Osteocyte (in vitro differentiated cells): ENCODE measurements at regions not wholly inside any gene's neighbourhood (a gene's known extent, or its start where the extent isn't known, plus 50 kb on each side); places are given as distances from the start of the nearest gene placed in this dataset.

Experiments used
- DNase-seq: peaks from one replicate; pipeline ENCODE4 v3.0.0; 2021; ENCODE audit warnings: mixed read lengths; ENCODE audit not compliant: unreplicated experiment; ENCODE audit errors: extremely low spot score
- H3K27ac Mint-ChIP-seq: one replicate; pipeline ENCODE4 v1.8.0; 2021; ENCODE audit warnings: mild to moderate bottlenecking, mixed read lengths; ENCODE audit not compliant: unreplicated experiment
- H3K27me3 Mint-ChIP-seq: one replicate; pipeline ENCODE4 v1.8.0; 2021; ENCODE audit warnings: mixed read lengths; ENCODE audit not compliant: unreplicated experiment
- H3K36me3 Mint-ChIP-seq: one replicate; pipeline ENCODE4 v1.8.0; 2021; ENCODE audit warnings: mixed read lengths; ENCODE audit not compliant: unreplicated experiment
- H3K4me1 Mint-ChIP-seq: one replicate; pipeline ENCODE4 v1.8.0; 2021; ENCODE audit warnings: mixed read lengths; ENCODE audit not compliant: unreplicated experiment
- H3K4me3 Mint-ChIP-seq: one replicate; pipeline ENCODE4 v1.8.0; 2021; ENCODE audit warnings: mild to moderate bottlenecking, moderate library complexity, mixed read lengths; ENCODE audit not compliant: unreplicated experiment
- H3K9me3 Mint-ChIP-seq: one replicate; pipeline ENCODE4 v1.8.0; 2021; ENCODE audit warnings: mixed read lengths; ENCODE audit not compliant: unreplicated experiment
- TF ChIP-seq, protein P1 (sequence below): fragments of 200-600 bp; sonication (generic); IDR thresholded peaks from 2 replicates; pipeline ENCODE4 v1.5.0; 2021; ENCODE audit warnings: antibody characterized with exemption, mild to moderate bottlenecking, moderate library complexity

DNA sequence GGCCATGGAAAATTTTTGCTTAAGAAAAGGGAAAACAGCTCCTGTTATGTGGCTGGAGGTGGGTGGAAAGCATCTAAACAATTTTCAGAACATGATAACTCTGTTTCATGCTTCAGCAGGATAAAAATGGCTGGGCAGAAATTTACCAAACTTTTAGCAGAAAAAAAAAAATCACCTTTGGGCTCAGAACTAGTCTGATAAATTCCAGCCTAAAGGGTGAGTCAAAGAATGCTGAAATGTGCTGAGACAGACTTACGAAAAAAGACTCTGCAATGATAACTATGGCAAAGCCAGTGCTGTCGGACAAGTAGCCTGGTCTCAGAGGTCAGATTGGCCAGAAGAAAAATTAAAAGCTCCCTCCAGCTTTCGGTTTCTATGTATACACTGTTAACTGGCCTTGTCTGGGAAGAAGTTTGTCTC, 123.6 kb downstream of the LRATD1 start:
- H3K27me3 Mint-ChIP-seq: no peaks in the 10 kb centered on the region
- no peaks in the 10 kb centered on the region for H3K36me3 Mint-ChIP-seq
- no peak overlapping the region for H3K27ac Mint-ChIP-seq
- no peak for DNase-seq
- no peak overlapping the region for H3K4me3 Mint-ChIP-seq
- H3K9me3 Mint-ChIP-seq: peaks cover 13% of the 10 kb centered on the region
- H3K4me1 Mint-ChIP-seq: no peaks in the 10 kb centered on the region
- TF ChIP-seq, protein P1, sequence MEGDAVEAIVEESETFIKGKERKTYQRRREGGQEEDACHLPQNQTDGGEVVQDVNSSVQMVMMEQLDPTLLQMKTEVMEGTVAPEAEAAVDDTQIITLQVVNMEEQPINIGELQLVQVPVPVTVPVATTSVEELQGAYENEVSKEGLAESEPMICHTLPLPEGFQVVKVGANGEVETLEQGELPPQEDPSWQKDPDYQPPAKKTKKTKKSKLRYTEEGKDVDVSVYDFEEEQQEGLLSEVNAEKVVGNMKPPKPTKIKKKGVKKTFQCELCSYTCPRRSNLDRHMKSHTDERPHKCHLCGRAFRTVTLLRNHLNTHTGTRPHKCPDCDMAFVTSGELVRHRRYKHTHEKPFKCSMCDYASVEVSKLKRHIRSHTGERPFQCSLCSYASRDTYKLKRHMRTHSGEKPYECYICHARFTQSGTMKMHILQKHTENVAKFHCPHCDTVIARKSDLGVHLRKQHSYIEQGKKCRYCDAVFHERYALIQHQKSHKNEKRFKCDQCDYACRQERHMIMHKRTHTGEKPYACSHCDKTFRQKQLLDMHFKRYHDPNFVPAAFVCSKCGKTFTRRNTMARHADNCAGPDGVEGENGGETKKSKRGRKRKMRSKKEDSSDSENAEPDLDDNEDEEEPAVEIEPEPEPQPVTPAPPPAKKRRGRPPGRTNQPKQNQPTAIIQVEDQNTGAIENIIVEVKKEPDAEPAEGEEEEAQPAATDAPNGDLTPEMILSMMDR: no peak

DNA sequence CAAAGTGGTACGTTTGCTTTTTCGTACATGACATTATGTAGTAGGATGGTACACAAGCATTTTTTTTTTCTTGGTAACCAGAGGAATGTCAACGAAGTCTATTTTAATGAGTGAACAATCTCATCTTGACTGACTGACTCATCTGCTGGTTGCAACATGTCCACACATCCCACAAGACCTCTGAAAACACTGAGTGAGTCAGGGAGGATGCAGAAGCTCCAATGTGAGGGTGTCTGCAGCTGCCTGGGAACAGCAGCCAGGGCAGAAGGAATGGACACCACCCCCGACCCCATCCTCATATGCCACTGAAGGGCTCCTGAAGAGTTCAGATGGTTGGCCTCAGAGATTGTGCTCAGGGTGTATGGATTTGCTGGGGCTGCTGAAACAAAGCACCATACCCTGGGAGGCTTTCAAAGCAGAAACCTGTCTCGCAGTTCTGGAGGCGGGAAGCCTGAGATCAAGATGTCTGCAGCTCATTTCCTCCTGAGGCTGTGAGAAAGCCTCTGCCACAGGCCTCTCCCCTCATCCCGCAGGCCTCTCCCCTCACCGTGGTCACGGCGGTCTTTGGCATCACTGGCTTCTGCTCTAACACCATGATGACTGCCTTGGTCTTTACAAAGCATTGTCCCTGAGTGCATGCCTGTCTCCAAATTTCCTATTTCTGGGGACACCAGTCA, 124.6 kb downstream of the LRATD1 start:
- no peaks in the 10 kb centered on the region for H3K4me1 Mint-ChIP-seq
- H3K4me3 Mint-ChIP-seq: no peak overlapping the region
- peaks cover 13% of the 10 kb centered on the region for H3K9me3 Mint-ChIP-seq
- no peaks in the 10 kb centered on the region for H3K27me3 Mint-ChIP-seq
- TF ChIP-seq, protein P1: no peak
- H3K27ac Mint-ChIP-seq: no peak overlapping the region
- no peak for DNase-seq
- no peaks in the 10 kb centered on the region for H3K36me3 Mint-ChIP-seq

DNA sequence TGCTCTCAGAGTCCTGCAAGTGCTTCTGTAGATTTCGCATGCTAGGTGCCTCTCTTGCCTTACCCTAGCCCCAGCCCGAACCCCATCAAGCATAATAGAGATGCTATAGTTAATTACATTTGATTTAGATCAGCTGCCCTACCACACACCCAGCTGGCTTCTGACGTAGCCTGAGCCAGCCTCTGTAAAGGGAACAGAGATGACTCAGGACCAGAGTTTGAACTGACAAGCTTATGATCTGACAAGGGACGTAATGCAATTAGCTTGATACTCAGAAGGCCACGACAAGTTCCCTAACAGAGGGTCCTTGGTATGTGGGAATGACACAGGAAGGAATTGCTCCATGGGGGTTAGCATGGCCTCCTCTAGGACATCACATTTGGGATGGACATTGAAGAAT, 126.6 kb downstream of the LRATD1 start:
- no peak overlapping the region for H3K27ac Mint-ChIP-seq
- H3K9me3 Mint-ChIP-seq: peaks cover 7% of the 10 kb centered on the region
- no peaks in the 10 kb centered on the region for H3K27me3 Mint-ChIP-seq
- no peak overlapping the region for H3K4me3 Mint-ChIP-seq
- TF ChIP-seq, protein P1: no peak
- DNase-seq: no peak
- H3K36me3 Mint-ChIP-seq: no peaks in the 10 kb centered on the region
- H3K4me1 Mint-ChIP-seq: no peaks in the 10 kb centered on the region

DNA sequence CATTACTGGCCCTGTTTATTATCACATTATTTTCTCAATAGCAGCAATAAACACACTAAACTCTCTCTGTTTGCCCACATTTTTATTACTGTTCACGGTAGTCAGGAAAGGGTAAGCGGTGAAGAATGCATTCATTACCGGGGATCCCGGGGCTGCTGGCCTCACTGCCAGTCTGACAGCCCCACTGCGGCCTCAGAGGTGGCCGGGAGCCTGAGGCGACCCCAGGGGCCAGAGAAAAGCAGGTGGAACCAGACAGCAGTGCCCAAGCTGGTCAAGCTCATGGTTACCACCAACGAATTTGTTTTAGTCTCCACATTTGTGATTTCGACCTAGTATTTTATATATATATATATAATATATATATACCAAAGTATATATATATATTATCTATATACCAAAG, 127.7 kb downstream of the LRATD1 start:
- Mint-ChIP-seq H3K27ac (no peak overlapping the region), H3K4me1 (no peaks in the 10 kb centered on the region), H3K9me3 (peaks cover 4% of the 10 kb centered on the region), H3K27me3 (no peaks in the 10 kb centered on the region), H3K36me3 (no peaks in the 10 kb centered on the region), H3K4me3 (no peak overlapping the region)
- TF ChIP-seq, protein P1: no peak
- no peak for DNase-seq

DNA sequence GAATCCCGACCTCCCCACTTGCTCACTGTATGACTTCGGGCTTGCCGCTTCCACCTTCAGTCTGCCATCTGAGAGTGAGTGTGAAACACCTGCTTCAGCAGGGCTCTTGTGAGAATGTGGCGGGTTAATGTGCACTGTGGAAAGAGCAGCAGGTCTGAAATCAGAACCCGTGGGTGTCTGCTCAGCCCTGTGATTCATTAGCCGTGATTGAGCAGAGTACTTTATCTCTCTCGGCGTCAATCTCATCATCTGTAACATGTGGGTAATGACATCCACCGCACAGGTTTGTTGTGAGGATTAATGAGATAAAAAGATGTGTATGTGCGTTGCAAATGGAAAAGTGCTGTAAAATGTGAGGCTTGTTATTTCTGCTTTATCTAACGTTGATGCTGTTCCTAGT, 128.6 kb downstream of the LRATD1 start:
- H3K27ac Mint-ChIP-seq: no peak overlapping the region
- DNase-seq: no peak
- no peaks in the 10 kb centered on the region for H3K4me1 Mint-ChIP-seq
- no peak overlapping the region for H3K4me3 Mint-ChIP-seq
- TF ChIP-seq, protein P1: no peak
- H3K36me3 Mint-ChIP-seq: no peaks in the 10 kb centered on the region
- peaks cover 4% of the 10 kb centered on the region for H3K9me3 Mint-ChIP-seq
- no peaks in the 10 kb centered on the region for H3K27me3 Mint-ChIP-seq
